IMR-90 (cell line): ENCODE measurements at regions not wholly inside any gene's neighbourhood (a gene's known extent, or its start where the extent isn't known, plus 50 kb on each side); places are given as distances from the start of the nearest gene placed in this dataset.

Experiments used
- BHLHE40 ChIP-seq: fragments of 150-350 bp; IDR thresholded peaks from 2 replicates; pipeline ENCODE4 v1.6.1; 2016; ENCODE audit warnings: mild to moderate bottlenecking, low read depth, low read length
- CEBPB ChIP-seq: IDR thresholded peaks from 2 replicates; pipeline ENCODE4 v1.6.1; 2012; ENCODE audit warnings: low read depth, low read length, improper control_type of control experiment
- CHD1 ChIP-seq: IDR thresholded peaks from 2 replicates; pipeline ENCODE4 v1.6.1; 2012; ENCODE audit warnings: low read depth, low read length, improper control_type of control experiment
- FOS ChIP-seq: fragments of 150-350 bp; IDR thresholded peaks from 2 replicates; pipeline ENCODE4 v1.6.1; 2016; ENCODE audit warnings: low read depth, low read length
- MAFK ChIP-seq: IDR thresholded peaks from 2 replicates; pipeline ENCODE4 v1.6.1; 2012; ENCODE audit warnings: low read depth, low read length, improper control_type of control experiment
- MAZ ChIP-seq: IDR thresholded peaks from 2 replicates; pipeline ENCODE4 v1.6.1; 2012; ENCODE audit warnings: low read depth, mild to moderate bottlenecking, low read length, improper control_type of control experiment, moderate library complexity, borderline replicate concordance
- MXI1 ChIP-seq: IDR thresholded peaks from 2 replicates; pipeline ENCODE4 v1.6.1; 2012; ENCODE audit warnings: low read depth, mild to moderate bottlenecking, low read length, moderate library complexity, borderline replicate concordance
- POLR2A ChIP-seq: IDR thresholded peaks from 2 replicates; pipeline ENCODE4 v1.6.1; 2012; ENCODE audit warnings: mild to moderate bottlenecking, low read depth, low read length
- RAD21 ChIP-seq: IDR thresholded peaks from 2 replicates; pipeline ENCODE4 v1.6.1; 2012; ENCODE audit warnings: low read length, improper control_type of control experiment
- RFX5 ChIP-seq: IDR thresholded peaks from 2 replicates; pipeline ENCODE4 v1.8.0; 2012; ENCODE audit warnings: low read depth, mild to moderate bottlenecking, low read length, moderate library complexity
- SMC3 ChIP-seq: fragments of 150-350 bp; IDR thresholded peaks from 2 replicates; pipeline ENCODE4 v1.6.1; 2016; ENCODE audit warnings: low read depth, mild to moderate bottlenecking, antibody characterized with exemption, low read length, moderate library complexity
- TF ChIP-seq, protein P1 (sequence below): conservative IDR thresholded peaks from 2 replicates; pipeline ENCODE4 v1.5.1; 2012; ENCODE audit warnings: mild to moderate bottlenecking, low read depth, low read length, improper control_type of control experiment
- TF ChIP-seq, protein P2 (sequence below): fragments of 150-350 bp; IDR thresholded peaks from 2 replicates; pipeline ENCODE4 v1.6.1; 2016; ENCODE audit warnings: low read depth, mild to moderate bottlenecking, low read length, moderate library complexity, borderline replicate concordance

DNA sequence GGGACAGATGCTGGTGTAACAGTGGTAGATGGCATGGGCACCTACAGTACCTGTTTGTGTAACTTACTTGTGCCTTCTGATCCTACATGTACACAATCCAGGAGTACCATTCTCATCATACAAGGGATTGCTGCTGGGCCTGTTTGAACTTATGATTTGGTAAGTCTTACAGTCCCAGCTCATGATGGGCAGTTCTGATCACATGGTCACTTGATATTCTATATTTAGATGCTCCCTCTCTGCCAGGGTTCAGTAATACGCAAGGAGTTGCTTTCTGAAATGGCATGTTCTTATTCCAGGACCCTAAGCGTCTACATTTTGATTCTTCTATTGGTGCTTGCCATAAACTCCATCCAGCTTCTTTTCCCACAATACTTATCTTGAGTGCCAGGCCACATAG is 54.4 kb upstream of the ATP6AP2 start:
- no peak for TF ChIP-seq POLR2A
- TF ChIP-seq, protein P1, sequence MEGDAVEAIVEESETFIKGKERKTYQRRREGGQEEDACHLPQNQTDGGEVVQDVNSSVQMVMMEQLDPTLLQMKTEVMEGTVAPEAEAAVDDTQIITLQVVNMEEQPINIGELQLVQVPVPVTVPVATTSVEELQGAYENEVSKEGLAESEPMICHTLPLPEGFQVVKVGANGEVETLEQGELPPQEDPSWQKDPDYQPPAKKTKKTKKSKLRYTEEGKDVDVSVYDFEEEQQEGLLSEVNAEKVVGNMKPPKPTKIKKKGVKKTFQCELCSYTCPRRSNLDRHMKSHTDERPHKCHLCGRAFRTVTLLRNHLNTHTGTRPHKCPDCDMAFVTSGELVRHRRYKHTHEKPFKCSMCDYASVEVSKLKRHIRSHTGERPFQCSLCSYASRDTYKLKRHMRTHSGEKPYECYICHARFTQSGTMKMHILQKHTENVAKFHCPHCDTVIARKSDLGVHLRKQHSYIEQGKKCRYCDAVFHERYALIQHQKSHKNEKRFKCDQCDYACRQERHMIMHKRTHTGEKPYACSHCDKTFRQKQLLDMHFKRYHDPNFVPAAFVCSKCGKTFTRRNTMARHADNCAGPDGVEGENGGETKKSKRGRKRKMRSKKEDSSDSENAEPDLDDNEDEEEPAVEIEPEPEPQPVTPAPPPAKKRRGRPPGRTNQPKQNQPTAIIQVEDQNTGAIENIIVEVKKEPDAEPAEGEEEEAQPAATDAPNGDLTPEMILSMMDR = no peak
- no peak for TF ChIP-seq BHLHE40
- TF ChIP-seq RFX5 = no peak
- no peak for TF ChIP-seq FOS
- TF ChIP-seq RAD21 = no peak
- TF ChIP-seq MAZ = no peak
- TF ChIP-seq CEBPB = no peak
- TF ChIP-seq MAFK = no peak
- TF ChIP-seq MXI1 = no peak
- TF ChIP-seq, protein P2, sequence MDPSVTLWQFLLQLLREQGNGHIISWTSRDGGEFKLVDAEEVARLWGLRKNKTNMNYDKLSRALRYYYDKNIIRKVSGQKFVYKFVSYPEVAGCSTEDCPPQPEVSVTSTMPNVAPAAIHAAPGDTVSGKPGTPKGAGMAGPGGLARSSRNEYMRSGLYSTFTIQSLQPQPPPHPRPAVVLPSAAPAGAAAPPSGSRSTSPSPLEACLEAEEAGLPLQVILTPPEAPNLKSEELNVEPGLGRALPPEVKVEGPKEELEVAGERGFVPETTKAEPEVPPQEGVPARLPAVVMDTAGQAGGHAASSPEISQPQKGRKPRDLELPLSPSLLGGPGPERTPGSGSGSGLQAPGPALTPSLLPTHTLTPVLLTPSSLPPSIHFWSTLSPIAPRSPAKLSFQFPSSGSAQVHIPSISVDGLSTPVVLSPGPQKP = no peak
- no peak for TF ChIP-seq SMC3
- no peak for TF ChIP-seq CHD1
